SK-N-SH treated with all-trans-retinoic acid at 6 μM for 48 hours (cell line): ENCODE measurements at regions not wholly inside any gene's neighbourhood (a gene's known extent, or its start where the extent isn't known, plus 50 kb on each side); places are given as distances from the start of the nearest gene placed in this dataset.

ENCODE experiments used
- ATAC-seq: fragments of 200-7000 bp; cut with Tn5 transposase; 3 replicates; pipeline ENCODE4 v1.9.1; 2020; ENCODE audit warnings: mild to moderate bottlenecking, moderate library complexity
- CREB5 ChIP-seq: fragments of 250-450 bp; sonication (Bioruptor Pico); IDR thresholded peaks from 2 replicates; pipeline ENCODE4 v1.5.1; 2020; ENCODE audit warnings: low read depth, mild to moderate bottlenecking, moderate library complexity
- CSDC2 ChIP-seq: fragments of 250-450 bp; sonication (Bioruptor Pico); IDR thresholded peaks from 2 replicates; pipeline ENCODE4 v1.5.0; 2020; ENCODE audit warnings: mild to moderate bottlenecking, moderate library complexity
- CSRNP3 ChIP-seq: fragments of 250-450 bp; sonication (Bioruptor Pico); IDR thresholded peaks from 2 replicates; pipeline ENCODE4 v1.5.1; 2021; ENCODE audit warnings: mild to moderate bottlenecking, moderate library complexity
- ESRRG ChIP-seq: fragments of 250-450 bp; sonication (Bioruptor Pico); IDR thresholded peaks from 2 replicates; pipeline ENCODE4 v1.6.1; 2021; ENCODE audit warnings: mild to moderate bottlenecking
- GLIS3 ChIP-seq: fragments of 250-450 bp; sonication (Bioruptor Pico); IDR thresholded peaks from 2 replicates; pipeline ENCODE4 v1.5.0; 2020; ENCODE audit warnings: mild to moderate bottlenecking, moderate library complexity
- ISL1 ChIP-seq: fragments of 250-450 bp; sonication (Bioruptor Pico); IDR thresholded peaks from 2 replicates; pipeline ENCODE4 v2.1.2; 2022; ENCODE audit warnings: mild to moderate bottlenecking, moderate library complexity
- PATZ1 ChIP-seq: fragments of 250-450 bp; sonication (Bioruptor Pico); IDR thresholded peaks from 2 replicates; pipeline ENCODE4 v1.8.0; 2020; ENCODE audit warnings: mild to moderate bottlenecking, moderate library complexity, borderline replicate concordance
- POU6F1 ChIP-seq: fragments of 250-450 bp; sonication (Bioruptor Pico); IDR thresholded peaks from 2 replicates; pipeline ENCODE4 v1.8.0; 2021; ENCODE audit warnings: low read depth, mild to moderate bottlenecking, moderate library complexity, borderline replicate concordance
- PPARA ChIP-seq: fragments of 250-450 bp; sonication (Bioruptor Pico); IDR thresholded peaks from 2 replicates; pipeline ENCODE4 v1.5.0; 2020; ENCODE audit warnings: mild to moderate bottlenecking, borderline replicate concordance
- RARB ChIP-seq: fragments of 250-450 bp; sonication (Bioruptor Pico); IDR thresholded peaks from 2 replicates; pipeline ENCODE4 v1.8.0; 2021; ENCODE audit warnings: mild to moderate bottlenecking, moderate library complexity
- SNAI2 ChIP-seq: fragments of 250-450 bp; sonication (Bioruptor Pico); IDR thresholded peaks from 2 replicates; pipeline ENCODE4 v1.5.0; 2020; ENCODE audit warnings: mild to moderate bottlenecking, moderate library complexity
- TCF4 ChIP-seq: fragments of 250-450 bp; sonication (Bioruptor Pico); IDR thresholded peaks from 2 replicates; pipeline ENCODE4 v1.8.0; 2021; ENCODE audit warnings: mild to moderate bottlenecking, moderate library complexity, borderline replicate concordance
- TOX ChIP-seq: fragments of 250-450 bp; sonication (Bioruptor Pico); IDR thresholded peaks from 2 replicates; pipeline ENCODE4 v1.8.0; 2021; ENCODE audit warnings: mild to moderate bottlenecking, moderate library complexity, borderline replicate concordance
- TSHZ2 ChIP-seq: fragments of 250-450 bp; sonication (Bioruptor Pico); IDR thresholded peaks from 2 replicates; pipeline ENCODE4 v1.5.0; 2020; ENCODE audit warnings: mild to moderate bottlenecking, moderate library complexity
- ZC3H10 ChIP-seq: fragments of 250-450 bp; sonication (Bioruptor Pico); IDR thresholded peaks from 2 replicates; pipeline ENCODE4 v1.5.1; 2021; ENCODE audit warnings: mild to moderate bottlenecking, moderate library complexity
- ZFP3 ChIP-seq: fragments of 250-450 bp; sonication (Bioruptor Pico); IDR thresholded peaks from 2 replicates; pipeline ENCODE4 v1.5.0; 2020; ENCODE audit warnings: mild to moderate bottlenecking, moderate library complexity
- ZFP30 ChIP-seq: fragments of 450-650 bp; formaldehyde crosslinking; IDR thresholded peaks from 2 replicates; pipeline ENCODE4 v1.5.0; 2022; ENCODE audit warnings: mild to moderate bottlenecking, moderate library complexity
- ZNF565 ChIP-seq: fragments of 450-650 bp; formaldehyde crosslinking; conservative IDR thresholded peaks from 2 replicates; pipeline ENCODE4 v1.5.0; 2020; ENCODE audit warnings: low read depth, mild to moderate bottlenecking, moderate library complexity

GRCh38 chr2:118250463-118250862 is 162.2 kb downstream of the INSIG2 start:
- no peak for TF ChIP-seq CREB5
- no peak for TF ChIP-seq CSRNP3
- no peak for TF ChIP-seq ESRRG
- no peak for TF ChIP-seq POU6F1
- no peak for TF ChIP-seq ZFP30
- TF ChIP-seq RARB: no peak
- no peak for TF ChIP-seq SNAI2 (CRISPR knock-in tag)
- no peak for TF ChIP-seq ZC3H10 (CRISPR knock-in tag)
- no peak for ATAC-seq

GRCh38 chr2:118250001-118250400 is 161.7 kb downstream of the INSIG2 start:
- no peak for ATAC-seq
- no peak for TF ChIP-seq TOX
- TF ChIP-seq ZFP3: no peak
- no peak for TF ChIP-seq PPARA (CRISPR knock-in tag)
- TF ChIP-seq ESRRG: no peak
- no peak for TF ChIP-seq ZNF565 (CRISPR knock-in tag)

- TF ChIP-seq PPARA (CRISPR knock-in tag): no peak
- no peak for TF ChIP-seq GLIS3 (CRISPR knock-in tag)
- TF ChIP-seq CSRNP3: no peak
- no peak for TF ChIP-seq ZFP3
- TF ChIP-seq TCF4: no peak
- no peak for TF ChIP-seq POU6F1
- TF ChIP-seq ZNF565 (CRISPR knock-in tag): no peak
- TF ChIP-seq ESRRG: no peak
- TF ChIP-seq SNAI2 (CRISPR knock-in tag): no peak
- no peak for TF ChIP-seq TOX
- TF ChIP-seq CREB5: no peak
- TF ChIP-seq TSHZ2 (CRISPR knock-in tag): no peak
- no peak for TF ChIP-seq ZFP30
- no peak for TF ChIP-seq ISL1 (CRISPR knock-in tag)
- no peak for TF ChIP-seq RARB
- no peak for TF ChIP-seq PATZ1 (CRISPR knock-in tag)
- no peak for TF ChIP-seq CSDC2
- ATAC-seq: no peak
These were observed 161.3 kb downstream of the INSIG2 start for GRCh38 chr2:118249531-118249930.
